SK-N-SH (cell line): ENCODE measurements at regions not wholly inside any gene's neighbourhood (a gene's known extent, or its start where the extent isn't known, plus 50 kb on each side); places are given as distances from the start of the nearest gene placed in this dataset.

Source experiments
- CTCF ChIP-seq: fragments of 200-600 bp; sonication (generic); IDR thresholded peaks from 2 replicates; pipeline ENCODE4 v1.6.1; 2017; ENCODE audit warnings: antibody characterized with exemption, mild to moderate bottlenecking, moderate library complexity
- EP300 ChIP-seq, 2 experiments: IDR thresholded peaks; 2 replicates each; pipeline versions ENCODE4 v1.4.0 to v1.6.1; 2012; ENCODE audit warnings: borderline replicate concordance in 1 of 2, low read depth in 1 of 2, low read length in 1 of 2
- EZH2phosphoT487 ChIP-seq: fragments of 200-600 bp; sonication (generic); IDR thresholded peaks from 2 replicates; pipeline ENCODE4 v1.6.1; 2017; ENCODE audit warnings: low read depth, mixed run types, mild to moderate bottlenecking, antibody characterized with exemption, moderate library complexity, borderline replicate concordance
- FOXJ3 ChIP-seq: sonication (generic); formaldehyde crosslinking; IDR thresholded peaks from 2 replicates; pipeline ENCODE4 v1.5.1; 2020; ENCODE audit warnings: mild to moderate bottlenecking, missing genetic modification reagents
- GATA2 ChIP-seq: sonication (generic); formaldehyde crosslinking; IDR thresholded peaks from 2 replicates; pipeline ENCODE4 v1.5.0; 2020; ENCODE audit warnings: mild to moderate bottlenecking, missing genetic modification reagents
- MAX ChIP-seq: IDR thresholded peaks from 2 replicates; pipeline ENCODE4 v1.4.0; 2012; ENCODE audit warnings: low read depth
- POLR2AphosphoS5 ChIP-seq: IDR thresholded peaks from 2 replicates; pipeline ENCODE4 v1.6.1; 2012; ENCODE audit warnings: low read depth, low read length
- RCOR1 ChIP-seq: fragments of 150-350 bp; IDR thresholded peaks from 2 replicates; pipeline ENCODE4 v1.6.1; 2017; ENCODE audit warnings: antibody characterized with exemption, low read length
- REST ChIP-seq: IDR thresholded peaks from 2 replicates; pipeline ENCODE4 v1.6.1; 2012; ENCODE audit warnings: mild to moderate bottlenecking, low read depth, low read length, moderate library complexity
- RFX5 ChIP-seq: IDR thresholded peaks from 2 replicates; pipeline ENCODE4 v1.6.1; 2012; ENCODE audit warnings: mild to moderate bottlenecking, improper control_type of control experiment, low read length
- RXRA ChIP-seq: IDR thresholded peaks from 2 replicates; pipeline ENCODE4 v1.4.0; 2012; ENCODE audit warnings: low read depth, mild to moderate bottlenecking, borderline replicate concordance
- TAF1 ChIP-seq: IDR thresholded peaks from 2 replicates; pipeline ENCODE4 v1.6.1; 2012; ENCODE audit warnings: low read depth, mild to moderate bottlenecking, low read length, moderate library complexity, borderline replicate concordance
- TCF12 ChIP-seq: IDR thresholded peaks from 2 replicates; pipeline ENCODE4 v1.4.0; 2012
- YY1 ChIP-seq: IDR thresholded peaks from 2 replicates; pipeline ENCODE4 v1.4.0; 2012; ENCODE audit warnings: low read depth, mild to moderate bottlenecking

- no peak for TF ChIP-seq EZH2phosphoT487
- no peak for TF ChIP-seq RCOR1
- no peak for TF ChIP-seq TCF12
- no peak for TF ChIP-seq MAX
- no peak for TF ChIP-seq CTCF
- TF ChIP-seq EP300 (IDR thresholded peaks at IDR 0.05; ENCODE audit: borderline replicate concordance in 1 of 2, low read depth in 1 of 2, low read length in 1 of 2) = no peak
- TF ChIP-seq RFX5 = no peak
- no peak for TF ChIP-seq POLR2AphosphoS5
- no peak for TF ChIP-seq GATA2
- no peak for TF ChIP-seq FOXJ3 (CRISPR knock-in tag)
- no peak for TF ChIP-seq TAF1
- no peak for TF ChIP-seq YY1
- TF ChIP-seq RXRA = no peak
- no peak for TF ChIP-seq REST
These were observed 612.3 kb downstream of the SOX5 start for GRCh38 chr12:23337213-23337612.
